ENCODE measurements at regions not wholly inside any gene's neighbourhood (a gene's known extent, or its start where the extent isn't known, plus 50 kb on each side); places are given as distances from the start of the nearest gene placed in this dataset.

DNA sequence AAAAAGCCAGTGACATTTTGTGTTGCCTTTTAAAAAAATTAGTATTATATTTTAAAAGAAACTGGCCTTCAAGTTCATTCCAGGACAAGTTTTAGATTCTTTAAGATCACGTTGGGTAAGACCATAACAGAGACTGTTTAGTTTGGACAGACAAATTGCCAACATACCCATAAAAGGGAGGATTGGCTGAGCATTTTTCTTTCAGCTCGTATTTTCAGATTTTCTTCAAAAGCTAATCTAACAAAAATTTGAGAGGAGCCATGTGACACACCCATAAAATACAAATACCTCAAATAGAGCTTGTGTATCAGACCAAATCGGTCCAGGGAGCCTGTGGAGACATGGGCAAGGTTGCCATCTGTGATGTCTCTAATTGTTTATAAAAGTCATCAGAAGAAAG, 74.6 kb upstream of the C1QTNF7 start:
- no peak overlapping the region for H3K27ac ChIP-seq
- no peak overlapping the region for H3K4me3 ChIP-seq (replicated peaks in 1 of 3)
- H3K9me3 ChIP-seq = no peaks in the 10 kb centered on the region
- no peaks in the 10 kb centered on the region for H3K4me1 ChIP-seq
- H3K36me3 ChIP-seq = no peaks in the 10 kb centered on the region
- no peaks in the 10 kb centered on the region for H3K27me3 ChIP-seq
- intact Hi-C loops (cut with DNase I) = no loop called here
- no peak for DNase-seq
- 58 to 72% methylated on average over 3 of the region's 3 CpGs for WGBS, 2 donors
- no peak for TF ChIP-seq CTCF (IDR thresholded peaks at IDR 0.05)
- TF ChIP-seq POLR2A (IDR thresholded peaks at IDR 0.05) = no peak

DNA sequence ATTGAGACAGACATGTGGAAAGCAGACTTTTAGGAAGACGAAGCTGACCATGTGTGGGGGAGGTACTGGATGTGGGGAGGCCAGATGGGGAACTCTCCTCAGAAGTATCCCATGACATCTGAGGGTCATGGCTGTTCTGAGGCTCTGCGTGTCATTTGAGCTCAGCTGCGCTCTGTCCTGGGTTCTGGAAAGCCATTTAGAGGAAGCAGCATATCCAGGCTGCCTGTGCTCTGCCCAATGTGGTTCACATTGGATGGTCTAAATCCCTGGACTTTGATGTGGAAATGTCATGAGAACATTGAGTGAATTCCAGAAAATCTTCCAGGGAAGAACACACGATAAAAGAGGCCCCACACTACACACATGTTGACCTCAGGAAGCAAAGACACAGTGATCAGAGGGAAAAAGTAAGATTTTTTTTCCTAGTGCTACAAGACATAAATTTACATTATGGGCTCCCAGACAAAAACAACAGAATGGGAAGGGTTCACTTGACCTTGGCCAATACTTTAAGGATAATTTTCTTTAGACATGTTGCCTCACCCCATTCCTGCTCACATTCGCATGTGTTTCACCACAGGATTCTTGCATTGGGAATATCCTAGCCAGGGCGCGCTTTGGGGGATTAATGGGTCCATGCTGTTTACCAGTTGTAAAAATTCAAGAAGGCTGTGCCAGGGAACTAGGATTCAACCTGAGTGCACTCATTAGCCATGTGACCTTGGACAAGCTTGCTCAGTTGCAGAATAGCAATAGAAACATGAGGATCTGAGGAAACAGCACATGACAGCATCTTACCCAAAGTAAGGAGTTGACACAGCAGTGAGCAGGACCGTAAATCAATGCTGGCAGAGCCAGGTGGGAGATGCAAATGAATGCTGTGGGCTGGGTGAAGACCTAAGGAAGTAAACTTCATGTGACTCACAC, 73.2 kb upstream of the C1QTNF7 start:
- Histone ChIP-seq H3K27me3 (no peaks in the 10 kb centered on the region), H3K4me3 (replicated peaks in 1 of 3) (no peak overlapping the region), H3K27ac (no peak overlapping the region), H3K36me3 (no peaks in the 10 kb centered on the region), H3K9me3 (no peaks in the 10 kb centered on the region), H3K4me1 (no peaks in the 10 kb centered on the region)
- 74 to 80% methylated on average over 8 of the region's 8 CpGs for WGBS, 2 donors
- no peak for DNase-seq
- no peak for TF ChIP-seq CTCF (IDR thresholded peaks at IDR 0.05)
- TF ChIP-seq POLR2A (IDR thresholded peaks at IDR 0.05) = no peak
- intact Hi-C loops (cut with DNase I) = no loop called here

DNA sequence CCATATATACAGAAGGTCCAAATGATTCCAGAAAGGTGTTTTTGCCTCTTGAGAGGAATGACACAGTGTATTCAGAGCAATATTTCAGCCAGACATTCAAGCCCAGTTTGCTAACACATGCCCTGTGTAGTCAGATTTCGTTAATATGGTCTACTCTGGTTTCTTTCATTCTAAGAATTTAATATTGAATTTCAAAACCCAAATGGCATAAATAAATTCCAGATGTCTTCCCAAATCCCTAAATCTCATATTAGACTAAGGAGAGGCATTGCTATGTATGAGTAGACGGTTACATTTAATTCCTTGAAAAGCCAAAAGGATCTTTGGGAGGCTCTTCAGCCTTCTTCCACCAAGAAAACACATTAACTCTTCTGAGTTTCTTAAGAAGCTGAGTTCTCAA, 66.3 kb upstream of the C1QTNF7 start:
- Histone ChIP-seq H3K9me3 (no peaks in the 10 kb centered on the region), H3K4me3 (replicated peaks in 1 of 3) (no peak overlapping the region), H3K36me3 (no peaks in the 10 kb centered on the region), H3K27me3 (no peaks in the 10 kb centered on the region), H3K27ac (no peak overlapping the region), H3K4me1 (peaks cover 0 to 12% of the 10 kb centered on the region in 2 donors)
- intact Hi-C loops (cut with DNase I) = no loop called here
- 82 to 90% methylated on average over 2 of the region's 2 CpGs for WGBS, 2 donors
- DNase-seq = no peak
- TF ChIP-seq CTCF (IDR thresholded peaks at IDR 0.05) (no peak), POLR2A (IDR thresholded peaks at IDR 0.05) (no peak)

DNA sequence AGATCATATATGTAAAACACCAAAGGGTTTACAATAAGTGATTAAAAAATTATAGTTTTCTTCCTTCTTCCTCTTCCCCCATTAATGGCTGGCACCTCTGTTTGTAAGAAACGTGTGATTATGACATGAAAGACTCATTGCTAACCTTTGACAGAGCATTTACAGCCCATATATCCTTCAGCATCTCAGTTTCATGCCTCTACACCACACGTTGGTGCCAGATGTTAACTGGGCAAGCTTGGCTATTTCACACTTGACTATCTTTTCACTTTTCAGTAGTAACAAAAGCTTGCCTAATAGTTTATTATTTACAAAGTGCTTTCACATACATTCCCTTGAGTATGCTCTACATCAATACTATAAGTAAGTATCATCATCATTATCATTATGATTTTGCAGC, 65.3 kb upstream of the C1QTNF7 start:
- Histone ChIP-seq H3K27ac (peak overlapping the region in 2 of 3 donors; percentile 5 to 31), H3K36me3 (no peaks in the 10 kb centered on the region)
- WGBS, 2 donors = 70 to 81% methylated on average over 2 of the region's 2 CpGs

More for the DNA sequence above, 65.3 kb upstream of the C1QTNF7 start:
- Histone ChIP-seq H3K4me3 (replicated peaks in 1 of 3) (no peak overlapping the region), H3K27me3 (no peaks in the 10 kb centered on the region), H3K4me1 (peaks cover 0 to 12% of the 10 kb centered on the region in 2 donors), H3K9me3 (no peaks in the 10 kb centered on the region)
- intact Hi-C loops (cut with DNase I) = no loop called here
- TF ChIP-seq POLR2A (IDR thresholded peaks at IDR 0.05) (no peak), CTCF (IDR thresholded peaks at IDR 0.05) (no peak)
- no peak for DNase-seq
